VCaP (cell line): ENCODE measurements at regions not wholly inside any gene's neighbourhood (a gene's known extent, or its start where the extent isn't known, plus 50 kb on each side); places are given as distances from the start of the nearest gene placed in this dataset.

ENCODE experiments used
- H3K27ac ChIP-seq: fragments of 450-650 bp; 2 replicates; pipeline ENCODE4 v1.5.1; 2017
- TF ChIP-seq, protein P1 (sequence below): fragments of 450-650 bp; conservative IDR thresholded peaks from 2 replicates; pipeline ENCODE4 v1.5.1; 2017; ENCODE audit warnings: mild to moderate bottlenecking, moderate library complexity

DNA sequence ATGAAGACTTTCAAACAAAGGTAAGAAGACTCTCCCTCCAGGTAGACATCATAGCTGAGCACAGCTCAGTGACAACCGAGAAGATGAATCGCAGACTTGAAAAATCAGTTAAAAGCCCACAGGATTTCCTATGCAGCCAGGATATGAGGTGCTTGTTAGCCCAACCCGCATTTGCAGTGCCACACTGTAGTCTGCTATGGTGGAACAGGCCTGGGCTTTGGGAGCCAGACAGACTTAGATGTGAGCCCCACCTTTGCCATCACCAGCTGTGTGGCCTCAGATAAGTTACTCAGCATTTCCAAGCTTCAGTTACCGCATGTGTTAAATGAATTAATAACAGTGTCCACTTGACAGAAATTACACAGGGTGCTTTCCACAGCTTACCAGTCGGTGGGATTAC lies 204.4 kb upstream of the HS3ST3A1 start:
- H3K27ac ChIP-seq = no peak overlapping the region
- TF ChIP-seq, protein P1, sequence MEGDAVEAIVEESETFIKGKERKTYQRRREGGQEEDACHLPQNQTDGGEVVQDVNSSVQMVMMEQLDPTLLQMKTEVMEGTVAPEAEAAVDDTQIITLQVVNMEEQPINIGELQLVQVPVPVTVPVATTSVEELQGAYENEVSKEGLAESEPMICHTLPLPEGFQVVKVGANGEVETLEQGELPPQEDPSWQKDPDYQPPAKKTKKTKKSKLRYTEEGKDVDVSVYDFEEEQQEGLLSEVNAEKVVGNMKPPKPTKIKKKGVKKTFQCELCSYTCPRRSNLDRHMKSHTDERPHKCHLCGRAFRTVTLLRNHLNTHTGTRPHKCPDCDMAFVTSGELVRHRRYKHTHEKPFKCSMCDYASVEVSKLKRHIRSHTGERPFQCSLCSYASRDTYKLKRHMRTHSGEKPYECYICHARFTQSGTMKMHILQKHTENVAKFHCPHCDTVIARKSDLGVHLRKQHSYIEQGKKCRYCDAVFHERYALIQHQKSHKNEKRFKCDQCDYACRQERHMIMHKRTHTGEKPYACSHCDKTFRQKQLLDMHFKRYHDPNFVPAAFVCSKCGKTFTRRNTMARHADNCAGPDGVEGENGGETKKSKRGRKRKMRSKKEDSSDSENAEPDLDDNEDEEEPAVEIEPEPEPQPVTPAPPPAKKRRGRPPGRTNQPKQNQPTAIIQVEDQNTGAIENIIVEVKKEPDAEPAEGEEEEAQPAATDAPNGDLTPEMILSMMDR = no peak

GRCh38 chr17:13807103-13807502 lies 205.4 kb upstream of the HS3ST3A1 start:
- TF ChIP-seq, protein P1 = no peak
- H3K27ac ChIP-seq = no peak overlapping the region

DNA sequence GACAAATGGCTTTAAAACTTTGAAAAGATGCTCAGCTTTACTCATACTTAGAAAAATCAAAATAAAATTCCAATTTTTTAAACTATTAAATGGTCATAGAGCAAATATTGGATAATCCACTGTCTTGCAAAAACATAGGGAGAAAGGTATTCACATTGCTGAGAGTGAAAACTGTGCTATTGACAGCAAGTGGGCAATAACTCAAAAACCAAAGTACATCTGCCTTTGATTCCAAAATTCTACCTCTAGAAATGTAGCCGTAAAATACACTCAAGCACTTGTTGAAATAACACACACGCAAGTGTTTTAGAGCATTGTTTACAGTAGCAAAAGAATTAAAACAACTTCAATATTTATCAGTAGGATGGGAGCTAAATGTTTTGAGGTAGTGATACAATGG lies 210.6 kb upstream of the HS3ST3A1 start:
- no peak overlapping the region for H3K27ac ChIP-seq
- TF ChIP-seq, protein P1 = no peak

DNA sequence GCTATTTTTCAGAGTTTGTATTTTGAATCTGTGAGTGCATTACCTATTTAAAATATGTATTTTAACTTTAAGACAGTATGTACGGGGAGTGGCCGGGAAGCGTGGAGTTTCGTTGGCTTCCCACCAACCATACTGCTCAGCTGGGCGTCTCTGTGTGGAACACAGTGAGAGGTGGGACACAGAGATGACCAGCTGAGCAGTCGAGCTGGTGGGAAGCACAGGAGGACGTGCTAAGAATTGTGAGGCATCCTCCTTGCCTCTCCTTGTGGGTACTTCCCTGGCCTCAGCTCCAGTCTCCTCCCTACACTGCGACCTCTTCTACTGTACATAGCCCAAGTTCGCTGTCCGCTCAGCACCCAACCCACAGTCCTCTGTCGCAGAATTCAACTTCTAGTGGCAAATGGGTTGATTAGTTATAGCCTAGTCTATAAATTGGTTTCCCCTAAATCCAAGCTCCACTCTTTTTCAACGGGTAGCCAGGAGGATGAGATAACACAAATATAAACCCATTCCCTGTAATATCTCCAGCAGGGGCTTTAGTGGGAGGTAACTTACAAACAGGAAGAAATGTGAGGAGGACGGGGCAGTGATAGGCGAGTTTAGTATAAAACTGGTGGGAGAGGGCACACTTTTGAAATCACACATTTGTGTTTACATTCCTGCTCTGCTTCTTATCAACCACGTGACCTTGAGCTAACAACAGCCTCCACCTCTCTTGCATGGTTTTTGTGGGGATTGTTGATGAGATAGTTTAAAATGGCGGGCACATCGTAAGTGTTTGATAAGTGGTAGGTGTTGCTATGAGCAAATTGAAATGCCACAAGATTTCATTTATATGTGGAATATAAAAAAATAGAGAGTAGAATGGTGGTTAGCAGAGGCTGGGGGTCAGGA lies 211.9 kb upstream of the HS3ST3A1 start:
- TF ChIP-seq, protein P1 = no peak
- no peak overlapping the region for H3K27ac ChIP-seq

GRCh38 chr17:13822700-13823099 lies 221.0 kb upstream of the HS3ST3A1 start:
- TF ChIP-seq, protein P1 = no peak
- no peak overlapping the region for H3K27ac ChIP-seq

GRCh38 chr17:13825526-13826040 lies 223.9 kb upstream of the HS3ST3A1 start:
- H3K27ac ChIP-seq = no peak overlapping the region
- TF ChIP-seq, protein P1 = no peak

- no peak overlapping the region for H3K27ac ChIP-seq
- TF ChIP-seq, protein P1 = no peak
Observed at GRCh38 chr17:13827118-13827517, 225.4 kb upstream of the HS3ST3A1 start.
